GM12892 (cell line): ENCODE measurements at regions not wholly inside any gene's neighbourhood (a gene's known extent, or its start where the extent isn't known, plus 50 kb on each side); places are given as distances from the start of the nearest gene placed in this dataset.

Source experiments
- POLR2A ChIP-seq: IDR thresholded peaks from 2 replicates; pipeline ENCODE4 v1.6.1; 2011; ENCODE audit warnings: low read depth, low read length, control low read depth
- POLR2AphosphoS5 ChIP-seq: IDR thresholded peaks from 2 replicates; pipeline ENCODE4 v1.6.1; 2011; ENCODE audit warnings: low read depth, low read length, control low read depth
- TAF1 ChIP-seq: IDR thresholded peaks from 2 replicates; pipeline ENCODE4 v1.6.1; 2011; ENCODE audit warnings: low read depth, mild to moderate bottlenecking, control low read depth, low read length, borderline replicate concordance

- TF ChIP-seq POLR2A (no peak), TAF1 (no peak), POLR2AphosphoS5 (no peak)
Measured at GRCh38 chr15:94858920-94859319, 627.6 kb downstream of the MCTP2 start.
